G401.6 (cell line): ENCODE measurements at regions not wholly inside any gene's neighbourhood (a gene's known extent, or its start where the extent isn't known, plus 50 kb on each side); places are given as distances from the start of the nearest gene placed in this dataset.

Experiments
- FAIRE-seq: peaks from 2 replicates; lab custom pipeline; 2012; peaks lifted over from hg19 to GRCh38; lab: Jason Lieb, UNC

DNA sequence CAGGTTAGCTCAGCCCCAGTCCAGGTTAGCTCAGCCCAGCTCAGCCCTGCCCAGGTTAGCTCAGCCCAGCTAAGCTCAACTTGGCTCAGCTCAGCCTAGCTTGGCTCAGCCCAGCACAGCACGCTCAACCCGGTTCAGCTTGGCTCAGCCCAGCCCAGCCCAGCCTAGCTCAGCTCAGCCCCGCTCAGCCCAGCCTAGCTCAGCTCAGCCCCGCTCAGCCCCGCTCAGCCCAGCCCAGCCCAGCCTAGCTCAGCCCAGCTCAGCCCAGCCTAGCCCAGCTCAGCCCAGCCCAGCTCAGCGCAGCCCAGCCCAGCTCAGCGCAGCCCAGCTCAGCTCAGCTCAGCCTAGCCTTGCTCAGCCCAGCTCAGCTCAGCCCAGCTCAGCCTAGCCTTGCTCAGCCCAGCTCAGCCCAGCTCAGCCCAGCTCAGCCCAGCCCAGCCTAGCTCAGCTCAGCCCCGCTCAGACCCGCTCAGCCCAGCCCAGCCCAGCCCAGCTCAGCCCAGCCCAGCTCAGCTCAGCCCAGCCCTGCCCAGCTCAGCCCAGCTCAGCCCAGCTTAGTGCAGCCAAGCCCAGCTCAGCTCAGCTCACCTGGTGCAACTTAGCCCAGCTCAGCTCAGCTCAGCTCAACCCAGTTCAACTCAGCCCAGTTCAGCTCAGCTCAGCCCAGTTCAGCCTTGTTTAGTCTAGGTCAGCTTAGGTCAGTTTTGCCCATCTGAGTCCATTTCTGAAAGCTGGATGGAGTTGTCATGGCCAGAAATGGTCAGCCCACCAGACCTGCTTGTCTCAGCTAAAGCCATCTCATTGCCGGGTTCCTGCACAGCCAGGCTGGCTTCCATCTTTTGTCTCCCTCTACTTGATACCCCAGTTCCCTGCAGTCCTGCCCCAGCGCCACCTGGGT is 333.6 kb downstream of the TMEM121 start:
- no peak for FAIRE-seq

DNA sequence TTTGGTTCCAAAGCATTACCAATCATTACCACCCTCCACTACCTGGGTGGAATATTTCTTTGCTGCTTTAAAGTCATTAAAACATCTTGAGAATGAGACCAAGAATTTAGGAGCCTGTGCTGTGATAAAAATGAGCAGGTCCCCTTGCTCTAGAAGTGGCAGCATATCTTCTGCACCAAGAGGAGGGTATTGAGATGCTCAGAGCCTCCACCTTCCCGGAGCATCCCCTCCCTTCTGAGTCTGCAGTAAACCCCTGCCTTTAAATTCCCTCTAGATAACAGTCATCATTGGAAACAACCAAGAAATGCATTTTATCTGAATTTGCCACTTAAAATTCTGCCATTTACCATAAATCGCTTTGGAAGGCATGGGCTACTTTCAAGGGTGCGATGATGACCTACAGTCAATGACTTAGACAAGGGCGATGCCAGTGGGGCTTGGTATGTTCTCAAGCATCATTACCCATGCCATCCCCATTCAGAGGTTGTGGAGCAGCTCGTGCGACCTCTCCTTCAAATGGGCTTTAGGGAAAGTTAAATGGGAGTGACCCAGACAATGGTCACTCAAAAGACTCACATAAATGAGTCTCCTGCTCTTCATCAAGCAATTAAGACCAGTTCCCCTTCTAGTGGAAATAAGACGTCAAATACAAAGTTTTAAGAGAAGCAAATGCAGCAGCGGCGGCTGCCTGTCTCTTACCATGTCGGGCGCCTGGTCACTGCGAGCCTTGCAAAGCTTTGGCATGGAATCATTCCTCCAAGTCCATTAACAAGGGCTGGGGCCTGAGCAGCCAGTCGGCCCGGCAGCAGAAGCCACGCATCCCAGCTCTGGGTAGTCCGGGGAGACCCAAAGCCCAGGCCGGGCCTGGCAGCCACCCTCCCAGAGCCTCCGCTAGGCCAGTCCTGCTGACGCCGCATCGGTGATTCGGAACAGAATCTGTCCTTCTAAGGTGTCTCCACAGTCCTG is 334.5 kb downstream of the TMEM121 start:
- FAIRE-seq, result no peak

DNA sequence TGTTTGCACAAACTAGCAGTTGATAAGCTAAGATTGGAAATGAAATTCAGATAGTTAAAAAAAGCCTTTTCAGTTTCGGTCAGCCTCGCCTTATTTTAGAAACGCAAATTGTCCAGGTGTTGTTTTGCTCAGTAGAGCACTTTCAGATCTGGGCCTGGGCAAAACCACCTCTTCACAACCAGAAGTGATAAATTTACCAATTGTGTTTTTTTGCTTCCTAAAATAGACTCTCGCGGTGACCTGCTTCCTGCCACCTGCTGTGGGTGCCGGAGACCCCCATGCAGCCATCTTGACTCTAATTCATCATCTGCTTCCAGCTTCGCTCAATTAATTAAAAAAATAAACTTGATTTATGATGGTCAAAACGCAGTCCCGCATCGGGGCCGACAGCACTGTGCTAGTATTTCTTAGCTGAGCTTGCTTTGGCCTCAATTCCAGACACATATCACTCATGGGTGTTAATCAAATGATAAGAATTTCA is 335.6 kb downstream of the TMEM121 start:
- no peak for FAIRE-seq

DNA sequence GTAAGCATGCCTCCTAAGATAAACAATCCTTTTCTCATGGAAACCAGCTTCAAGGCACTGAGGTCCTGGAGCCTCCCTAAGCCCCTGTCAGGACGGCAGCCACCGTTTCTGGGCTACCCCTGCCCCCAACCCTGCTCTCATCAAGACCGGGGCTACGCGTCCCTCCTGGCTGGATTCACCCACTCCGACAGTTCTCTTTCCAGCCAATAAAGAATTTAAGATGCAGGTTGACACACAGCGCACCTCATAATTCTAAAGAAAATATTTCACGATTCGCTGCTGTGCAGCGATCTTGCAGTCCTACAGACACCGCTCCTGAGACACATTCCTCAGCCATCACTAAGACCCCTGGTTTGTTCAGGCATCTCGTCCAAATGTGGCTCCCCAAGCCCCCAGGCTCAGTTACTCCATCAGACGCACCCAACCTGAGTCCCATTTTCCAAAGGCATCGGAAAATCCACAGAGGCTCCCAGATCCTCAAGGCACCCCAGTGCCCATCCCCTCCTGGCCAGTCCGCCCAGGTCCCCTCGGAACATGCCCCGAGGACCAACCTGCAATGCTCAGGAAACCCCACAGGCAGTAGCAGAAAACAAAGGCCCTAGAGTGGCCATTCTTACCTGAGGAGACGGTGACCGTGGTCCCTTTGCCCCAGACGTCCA is 336.3 kb downstream of the TMEM121 start:
- no peak for FAIRE-seq

DNA sequence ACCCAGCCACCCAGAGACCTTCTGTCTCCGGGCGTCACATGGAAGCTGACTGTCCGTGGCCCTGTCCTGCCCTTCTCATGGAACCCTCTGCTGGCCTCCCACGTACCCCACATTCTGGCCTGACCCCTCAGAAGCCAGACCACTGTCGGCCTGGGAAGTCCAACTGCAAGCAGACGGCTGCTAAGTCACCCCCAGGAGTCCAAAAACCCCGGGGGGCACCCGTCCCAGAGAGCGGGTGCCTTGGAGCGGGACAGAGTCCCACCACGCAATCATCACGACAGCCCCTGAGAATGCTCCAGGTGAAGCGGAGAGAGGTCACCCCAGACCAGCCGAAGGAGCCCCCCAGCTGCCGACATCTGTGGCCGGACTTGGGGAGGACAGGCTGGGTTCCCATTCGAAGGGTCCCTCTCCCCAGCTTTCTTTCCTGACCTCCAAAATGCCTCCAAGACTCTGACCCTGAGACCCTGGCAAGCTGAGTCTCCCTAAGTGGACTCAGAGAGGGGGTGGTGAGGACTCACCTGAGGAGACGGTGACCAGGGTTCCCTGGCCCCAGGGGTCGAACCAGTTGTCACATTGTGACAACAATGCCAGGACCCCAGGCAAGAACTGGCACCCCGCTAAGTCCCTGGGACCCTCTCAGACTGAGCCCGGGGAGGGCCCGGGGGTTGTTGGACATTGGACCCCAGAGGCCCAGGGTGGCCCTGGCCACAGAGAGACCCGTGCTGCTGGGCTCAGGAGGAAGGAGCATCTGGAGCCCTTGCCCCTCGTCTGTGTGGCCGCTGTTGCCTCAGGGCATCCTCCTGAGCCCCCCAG is 337.1 kb downstream of the TMEM121 start:
- no peak for FAIRE-seq

DNA sequence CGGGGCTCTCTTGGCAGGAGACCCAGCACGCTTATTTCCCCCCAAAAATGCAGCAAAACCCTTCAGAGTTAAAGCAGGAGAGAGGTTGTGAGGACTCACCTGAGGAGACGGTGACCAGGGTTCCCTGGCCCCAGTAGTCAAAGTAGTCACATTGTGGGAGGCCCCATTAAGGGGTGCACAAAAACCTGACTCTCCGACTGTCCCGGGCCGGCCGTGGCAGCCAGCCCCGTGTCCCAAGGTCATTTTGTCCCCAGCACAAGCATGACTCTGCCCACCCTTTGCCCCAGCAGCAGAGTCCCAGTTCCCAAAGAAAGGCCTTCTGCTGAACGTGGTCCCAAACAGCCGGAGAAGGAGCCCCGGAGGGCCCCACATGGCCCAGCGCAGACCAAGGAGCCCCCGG is 337.7 kb downstream of the TMEM121 start:
- FAIRE-seq, result no peak

DNA sequence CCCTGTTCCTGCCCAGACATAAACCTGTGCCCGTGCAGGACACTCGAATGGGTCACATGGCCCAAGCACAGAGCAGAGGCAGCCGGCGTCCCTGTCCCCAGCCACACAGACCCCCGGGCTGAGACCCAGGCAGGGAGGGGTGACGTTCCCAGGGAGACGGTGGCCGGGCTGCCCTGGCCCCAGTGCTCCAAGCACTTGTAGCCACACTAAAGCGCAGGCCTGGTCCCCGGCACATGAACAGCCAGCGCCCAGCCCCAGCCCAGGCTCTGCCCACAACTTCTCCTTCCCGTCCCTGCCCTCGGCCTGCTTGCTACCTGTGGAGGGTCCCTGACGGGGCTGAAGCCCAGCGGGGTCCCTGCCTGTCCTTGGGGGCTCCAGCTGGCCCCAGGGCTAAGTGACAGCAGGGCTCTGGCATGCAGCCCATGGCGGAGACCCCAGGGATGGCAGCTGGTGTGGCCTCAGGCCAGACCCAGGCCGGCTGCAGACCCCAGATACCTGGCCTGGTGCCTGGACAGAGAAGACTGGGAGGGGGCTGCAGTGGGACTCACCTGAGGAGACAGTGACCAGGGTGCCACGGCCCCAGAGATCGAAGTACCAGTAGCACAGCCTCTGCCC is 338.4 kb downstream of the TMEM121 start:
- no peak for FAIRE-seq

DNA sequence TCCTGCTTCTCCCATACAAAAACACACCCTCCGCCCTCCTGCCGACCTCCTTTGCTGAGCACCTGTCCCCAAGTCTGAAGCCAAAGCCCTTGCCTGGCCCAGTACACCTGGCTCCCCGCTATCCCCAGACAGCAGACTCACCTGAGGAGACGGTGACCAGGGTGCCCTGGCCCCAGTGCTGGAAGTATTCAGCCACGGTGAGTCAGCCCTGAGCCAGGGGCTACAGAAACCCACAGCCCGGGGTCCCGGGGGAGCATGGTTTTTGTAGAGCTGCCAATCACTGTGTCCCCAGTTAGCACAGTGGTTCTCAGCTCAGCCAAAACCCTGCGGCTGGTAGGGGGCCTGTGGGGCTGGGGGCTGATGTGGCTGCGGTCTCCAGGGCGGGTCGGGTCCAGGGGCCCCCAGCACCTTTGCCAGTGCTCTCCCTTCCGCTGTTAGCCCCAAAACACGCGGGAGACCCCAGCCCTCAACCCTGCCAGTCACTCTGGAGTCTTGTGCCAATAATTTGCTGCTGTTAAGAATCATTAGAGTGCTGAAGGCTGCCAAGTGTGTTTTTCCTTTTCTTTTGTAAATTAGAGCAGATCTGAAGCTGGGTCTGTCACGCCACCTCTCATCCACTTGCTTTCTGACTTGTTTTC is 339.0 kb downstream of the TMEM121 start:
- FAIRE-seq, result no peak

DNA sequence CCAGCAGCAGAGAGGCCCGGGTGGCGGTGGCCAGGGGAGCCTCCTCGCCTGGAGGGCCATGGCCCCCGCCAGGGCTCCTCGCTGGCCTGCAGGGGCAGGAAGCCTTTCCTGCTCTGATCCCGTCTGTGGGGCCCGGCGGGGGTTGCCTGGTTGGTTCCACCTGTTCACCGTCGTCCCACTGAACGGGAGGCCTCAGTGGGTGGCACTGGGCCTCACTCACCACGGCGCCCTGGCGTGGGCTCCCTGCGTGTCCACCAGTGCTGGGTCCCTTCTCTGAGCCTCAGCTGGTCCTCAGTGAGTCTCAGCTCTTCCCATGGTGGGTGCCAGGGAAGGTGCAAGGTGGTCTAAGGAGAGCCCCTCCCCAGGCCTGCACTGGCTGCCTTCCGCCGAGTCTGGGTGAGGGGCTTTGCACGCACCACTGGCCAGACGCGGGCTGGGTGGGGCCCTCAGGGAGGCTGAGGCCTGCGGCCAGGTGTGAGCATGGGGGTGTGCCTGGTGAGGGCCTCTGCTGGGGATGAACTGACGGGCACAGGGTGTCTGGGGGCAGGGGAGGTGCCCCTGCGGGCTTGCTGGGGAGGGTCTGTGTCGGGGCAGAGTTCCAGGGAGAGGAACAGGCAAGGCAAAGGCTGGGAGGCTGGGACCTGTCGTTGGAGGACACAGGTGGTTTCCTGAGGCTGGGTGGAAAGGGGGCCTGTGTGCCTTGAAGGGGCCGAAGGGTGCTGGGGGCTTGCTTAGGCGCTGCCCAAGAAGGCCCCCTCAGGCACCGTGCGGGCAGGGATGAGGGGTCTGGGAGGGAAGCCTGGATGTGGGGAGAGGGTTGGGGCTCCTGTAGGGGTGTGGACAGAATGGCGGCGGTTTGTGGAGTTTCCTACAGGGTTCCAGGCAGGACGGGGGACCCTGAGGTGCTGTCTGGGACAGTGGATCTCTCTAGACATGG is 339.8 kb downstream of the TMEM121 start:
- FAIRE-seq, result no peak

DNA sequence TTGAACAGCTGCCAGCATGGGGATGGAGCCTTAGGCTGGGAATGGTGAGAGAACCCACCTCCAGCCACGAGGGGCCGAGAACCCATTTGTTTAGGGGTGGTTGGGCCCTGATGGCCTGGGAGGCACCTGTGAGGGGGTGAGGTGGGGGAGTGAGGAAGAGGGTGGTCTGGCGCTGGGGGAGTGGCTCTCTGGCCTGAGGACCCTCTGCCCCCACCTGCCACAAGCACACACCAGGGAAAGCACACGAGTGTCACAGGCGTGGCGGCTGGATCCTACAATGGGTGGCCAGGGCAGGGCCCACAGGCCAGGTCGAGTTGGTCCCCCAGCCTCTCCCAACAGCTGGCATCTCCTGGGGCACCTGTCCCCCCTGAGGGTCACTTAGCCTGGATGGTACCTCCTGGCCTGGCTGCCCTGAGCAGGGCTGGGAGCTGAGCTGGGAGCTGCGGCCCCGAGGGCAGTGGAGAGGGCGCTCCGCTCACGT is 340.5 kb downstream of the TMEM121 start:
- FAIRE-seq, result no peak

DNA sequence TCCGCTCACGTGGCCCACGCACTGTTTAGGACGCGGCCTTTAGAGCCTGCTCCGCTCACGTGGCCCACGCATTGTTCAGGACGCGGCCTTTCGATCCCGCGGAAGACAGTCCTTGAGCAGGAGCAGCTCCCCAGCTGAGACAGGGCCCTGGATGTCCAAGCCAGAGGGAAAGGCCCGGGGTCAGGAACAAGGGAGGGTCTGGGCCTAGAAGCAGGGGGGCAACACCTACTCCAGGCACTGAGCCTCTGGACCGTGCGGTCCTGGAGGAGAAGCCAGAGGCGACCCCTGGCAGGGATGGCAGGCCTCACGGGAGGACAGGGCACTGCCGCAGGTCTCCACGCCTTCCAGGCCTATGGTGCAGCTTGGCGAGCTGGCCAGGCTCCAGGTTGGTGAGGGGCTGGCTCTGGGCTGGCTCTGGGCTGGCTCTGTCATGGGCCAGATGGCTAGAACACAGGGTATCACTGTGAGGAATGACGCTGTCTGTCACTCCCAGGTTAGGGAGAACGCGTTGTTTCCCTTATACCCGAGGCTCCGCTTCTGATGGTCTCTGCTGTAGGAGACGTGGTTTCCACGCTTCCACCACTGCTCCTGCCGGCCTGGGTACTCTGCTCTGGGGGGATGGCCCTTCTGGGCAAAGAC is 341.7 kb downstream of the TMEM121 start:
- FAIRE-seq, result no peak

DNA sequence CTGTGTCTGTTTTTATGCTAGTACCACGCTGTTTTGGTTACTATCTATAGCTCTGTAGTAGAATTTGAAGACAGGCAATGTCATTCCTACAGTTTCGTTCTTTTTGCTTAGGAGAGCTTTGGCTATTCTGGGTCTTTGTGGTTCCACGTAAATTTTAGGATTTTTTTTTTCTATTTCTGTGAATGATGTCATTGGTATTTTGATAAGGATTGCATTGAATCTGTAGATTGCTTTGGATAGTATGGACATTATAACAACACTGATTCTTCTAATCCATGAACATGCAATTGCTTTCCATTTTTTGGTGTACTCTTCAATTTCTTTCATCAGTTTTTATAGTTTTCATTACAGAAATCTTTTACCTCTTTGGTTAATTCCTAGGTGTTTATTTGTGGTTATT is 345.2 kb downstream of the TMEM121 start:
- FAIRE-seq, result no peak

DNA sequence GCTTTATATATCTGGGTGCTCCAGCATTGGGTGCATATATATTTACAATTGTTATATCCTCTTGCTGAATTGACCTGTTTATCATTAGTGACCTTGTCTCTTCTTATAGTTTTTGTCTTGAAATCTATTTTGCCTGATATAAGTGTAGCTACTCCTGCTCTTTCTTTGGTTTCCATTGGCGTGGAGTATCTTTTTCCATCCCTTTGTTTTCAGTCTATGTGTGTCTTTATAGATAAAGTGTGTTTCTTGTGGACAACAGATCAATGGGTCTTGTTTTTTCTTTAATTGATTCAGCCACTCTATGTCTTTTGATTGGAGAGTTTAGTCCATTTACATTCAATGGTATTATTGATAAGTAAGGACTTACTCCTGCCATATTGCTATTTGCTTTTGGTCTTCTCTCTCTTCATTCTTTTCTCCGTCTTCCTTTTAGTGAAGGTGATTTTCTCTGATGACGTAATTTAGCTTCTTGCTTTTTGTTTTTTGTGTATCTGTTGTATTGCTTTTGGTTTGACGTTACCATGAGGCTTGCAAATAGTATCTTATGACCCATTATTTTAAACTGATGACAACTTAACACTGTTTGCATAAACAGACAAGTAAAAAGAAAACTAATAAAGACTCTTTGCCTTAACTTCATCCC is 347.6 kb downstream of the TMEM121 start:
- no peak for FAIRE-seq

DNA sequence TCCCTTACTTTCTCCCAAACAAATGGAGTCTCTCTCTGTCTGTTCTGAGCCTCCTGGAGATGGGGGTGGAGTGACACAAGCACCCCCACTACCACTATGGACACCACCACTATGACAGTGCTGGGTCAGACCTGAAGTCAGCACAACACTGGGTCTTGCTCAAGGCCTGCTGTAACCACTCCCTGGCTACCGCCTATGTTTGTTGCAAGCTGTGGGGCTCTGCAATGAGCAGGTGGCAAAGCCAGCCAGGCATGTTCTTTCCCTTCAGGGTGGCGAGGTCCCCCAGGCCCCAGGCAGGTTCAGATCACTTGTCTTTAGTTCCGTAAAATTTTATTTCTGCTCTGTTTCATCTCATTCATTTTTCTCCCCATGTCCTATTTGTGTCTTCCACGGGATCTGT is 349.8 kb downstream of the TMEM121 start:
- no peak for FAIRE-seq

DNA sequence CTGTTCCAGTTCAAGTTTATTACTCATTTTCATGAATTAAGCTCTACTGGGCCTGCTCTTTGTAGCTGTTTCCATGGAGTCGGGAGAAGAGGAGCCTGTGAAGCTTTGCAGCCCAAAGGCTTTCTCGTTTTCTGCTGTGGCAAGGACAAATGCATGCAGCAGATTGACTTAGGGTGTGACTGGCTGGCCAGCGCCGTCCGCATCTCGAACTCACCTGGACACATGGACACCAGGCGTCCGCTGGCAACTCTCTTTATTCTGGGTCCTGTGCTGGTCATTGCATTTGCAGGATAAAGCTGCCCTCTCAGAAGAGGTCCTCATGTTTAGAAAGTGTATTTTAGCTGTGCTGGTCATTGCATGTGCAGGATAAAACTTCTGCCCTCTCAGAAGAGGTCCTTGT is 350.4 kb downstream of the TMEM121 start:
- no peak for FAIRE-seq

DNA sequence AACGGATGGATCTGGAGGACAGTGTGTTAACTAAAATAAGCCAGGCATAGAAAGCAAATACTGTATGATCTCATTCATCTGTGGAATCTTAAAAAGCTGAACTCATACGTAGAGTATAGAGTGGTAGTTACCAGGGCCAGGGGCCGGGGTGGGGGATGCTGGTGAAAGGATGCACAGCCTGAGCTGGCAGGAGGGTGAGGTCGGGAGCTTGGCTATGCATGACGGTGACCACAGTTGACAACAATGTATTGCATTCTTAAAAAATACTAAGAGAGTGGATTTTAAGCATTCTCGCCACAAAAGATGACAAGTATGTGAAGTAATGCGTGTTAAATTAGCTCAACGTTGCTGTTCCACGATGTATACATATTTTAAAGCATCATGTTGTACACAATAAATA is 351.3 kb downstream of the TMEM121 start:
- no peak for FAIRE-seq

DNA sequence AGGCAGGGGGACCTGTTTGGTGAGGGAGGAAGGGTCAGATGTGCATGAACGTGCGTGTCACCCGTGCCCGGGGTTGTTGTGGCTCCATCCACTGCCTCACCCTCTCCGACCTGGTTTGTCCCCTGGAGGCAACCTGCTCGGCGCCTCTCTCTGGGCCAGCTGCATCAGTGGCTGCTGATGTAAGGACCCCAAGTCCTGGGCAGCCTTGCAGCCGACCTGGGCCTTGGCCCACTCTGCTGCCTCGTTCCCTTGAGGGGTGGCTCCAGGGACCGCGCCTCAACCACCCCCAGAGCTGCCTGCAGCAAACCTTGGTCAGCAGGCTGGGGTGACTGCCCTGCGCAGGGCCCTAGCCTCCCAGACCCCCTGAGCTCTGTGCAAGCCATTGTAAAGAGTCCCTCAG is 351.7 kb downstream of the TMEM121 start:
- FAIRE-seq, result no peak

DNA sequence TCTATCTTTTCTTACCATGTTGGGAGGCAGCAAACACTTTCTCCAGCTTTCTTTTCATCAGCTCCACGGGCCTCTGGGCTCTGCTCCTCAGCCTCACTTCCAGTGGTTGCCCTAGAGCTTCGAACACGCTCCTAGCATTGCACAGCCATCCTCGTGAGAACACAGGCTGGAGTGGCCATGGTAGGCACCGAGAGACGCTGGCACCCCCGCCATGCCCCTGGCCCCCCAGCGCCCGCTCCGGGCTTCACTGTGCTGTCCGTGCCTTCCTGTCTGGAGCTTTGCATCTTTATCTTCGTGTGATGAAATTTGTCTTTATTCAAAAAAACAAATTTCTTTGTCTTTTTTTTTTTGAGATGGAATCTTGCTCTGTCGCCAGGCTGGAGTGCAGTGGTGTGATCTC is 352.2 kb downstream of the TMEM121 start:
- FAIRE-seq, result no peak
